ES-I3 (cell line): ENCODE measurements at regions not wholly inside any gene's neighbourhood (a gene's known extent, or its start where the extent isn't known, plus 50 kb on each side); places are given as distances from the start of the nearest gene placed in this dataset.

Experiments used
- H3K36me3 ChIP-seq: 2 replicates; pipeline ENCODE4 v1.6.1; 2013; ENCODE audit warnings: mild to moderate bottlenecking, low read length, control low read depth, moderate library complexity; ENCODE audit not compliant: insufficient read depth
- H3K4me1 ChIP-seq: 2 replicates; pipeline ENCODE4 v1.6.1; 2013; ENCODE audit warnings: mild to moderate bottlenecking, control low read depth, low read length; ENCODE audit not compliant: insufficient read depth
- H3K9ac ChIP-seq: 2 replicates; pipeline ENCODE4 v1.6.1; 2013; ENCODE audit warnings: low read depth, mild to moderate bottlenecking, low read length, moderate library complexity
- H3K9me3 ChIP-seq: 2 replicates; pipeline ENCODE4 v1.6.1; 2013; ENCODE audit warnings: mild to moderate bottlenecking, low read length, moderate library complexity; ENCODE audit not compliant: control insufficient read depth, insufficient read depth

- Histone ChIP-seq H3K9ac (no peak overlapping the region), H3K4me1 (no peaks in the 10 kb centered on the region), H3K36me3 (no peaks in the 10 kb centered on the region), H3K9me3 (no peaks in the 10 kb centered on the region)
Measured at GRCh38 chrX:78527818-78528217, 131.3 kb downstream of the RTL3 start.

- H3K4me1 ChIP-seq, result no peaks in the 10 kb centered on the region
- no peaks in the 10 kb centered on the region for H3K9me3 ChIP-seq
- no peak overlapping the region for H3K9ac ChIP-seq
- no peaks in the 10 kb centered on the region for H3K36me3 ChIP-seq
Measured at GRCh38 chrX:78527263-78527662, 131.9 kb downstream of the RTL3 start.

GRCh38 chrX:78522601-78523000, 136.5 kb downstream of the RTL3 start:
- Histone ChIP-seq H3K9me3 (no peaks in the 10 kb centered on the region), H3K36me3 (no peaks in the 10 kb centered on the region), H3K9ac (no peak overlapping the region), H3K4me1 (no peaks in the 10 kb centered on the region)

GRCh38 chrX:78517124-78517523, 142.0 kb downstream of the RTL3 start:
- Histone ChIP-seq H3K9ac (no peak overlapping the region), H3K9me3 (peaks cover 7% of the 10 kb centered on the region; the same call in 1 of the 2 replicates), H3K36me3 (no peaks in the 10 kb centered on the region), H3K4me1 (peaks cover 18% of the 10 kb centered on the region)

GRCh38 chrX:78514852-78515251, 144.3 kb downstream of the RTL3 start:
- no peaks in the 10 kb centered on the region for H3K36me3 ChIP-seq
- peaks cover 9% of the 10 kb centered on the region; the same call in 1 of the 2 replicates for H3K9me3 ChIP-seq
- 0 out of 2 replicates have a peak overlapping the region, but pooled peaks have one; percentile 2 for H3K9ac ChIP-seq
- peaks cover 18% of the 10 kb centered on the region for H3K4me1 ChIP-seq

- Histone ChIP-seq H3K36me3 (no peaks in the 10 kb centered on the region), H3K9ac (0 out of 2 replicates have a peak overlapping the region, but pooled peaks have one; percentile 2), H3K9me3 (peaks cover 9% of the 10 kb centered on the region; the same call in 1 of the 2 replicates), H3K4me1 (peaks cover 18% of the 10 kb centered on the region)
Measured at GRCh38 chrX:78513971-78514738, 145.0 kb downstream of the RTL3 start.

GRCh38 chrX:78506248-78506647, 152.9 kb downstream of the RTL3 start:
- Histone ChIP-seq H3K4me1 (no peaks in the 10 kb centered on the region), H3K9ac (no peak overlapping the region), H3K36me3 (no peaks in the 10 kb centered on the region), H3K9me3 (peaks cover 4% of the 10 kb centered on the region; the same call in 1 of the 2 replicates)

- Histone ChIP-seq H3K4me1 (peaks cover 4% of the 10 kb centered on the region; the same call in 1 of the 2 replicates), H3K9me3 (no peaks in the 10 kb centered on the region)
Measured at GRCh38 chrX:78496483-78496882, 162.6 kb downstream of the RTL3 start.

GRCh38 chrX:78493180-78493579, 165.8 kb upstream of the CYSLTR1 start:
- Histone ChIP-seq H3K36me3 (no peaks in the 10 kb centered on the region), H3K9ac (no peak overlapping the region), H3K9me3 (no peaks in the 10 kb centered on the region), H3K4me1 (peaks cover 4% of the 10 kb centered on the region; the same call in 1 of the 2 replicates)

More at GRCh38 chrX:78496483-78496882, 162.6 kb downstream of the RTL3 start:
- Histone ChIP-seq H3K9ac (no peak overlapping the region), H3K36me3 (no peaks in the 10 kb centered on the region)

GRCh38 chrX:78476701-78477100, 149.3 kb upstream of the CYSLTR1 start:
- peaks cover 4% of the 10 kb centered on the region; the same call in 1 of the 2 replicates for H3K9me3 ChIP-seq
- H3K9ac ChIP-seq, result no peak overlapping the region
- H3K4me1 ChIP-seq, result no peaks in the 10 kb centered on the region
- H3K36me3 ChIP-seq, result no peaks in the 10 kb centered on the region

GRCh38 chrX:78456909-78457308, 129.5 kb upstream of the CYSLTR1 start:
- peaks cover 5% of the 10 kb centered on the region for H3K9me3 ChIP-seq
- no peaks in the 10 kb centered on the region for H3K36me3 ChIP-seq
- no peaks in the 10 kb centered on the region for H3K4me1 ChIP-seq
- H3K9ac ChIP-seq, result no peak overlapping the region

- H3K9ac ChIP-seq, result no peak overlapping the region
- no peaks in the 10 kb centered on the region for H3K36me3 ChIP-seq
- peaks cover 5% of the 10 kb centered on the region for H3K9me3 ChIP-seq
- H3K4me1 ChIP-seq, result no peaks in the 10 kb centered on the region
Measured at GRCh38 chrX:78455901-78456300, 128.5 kb upstream of the CYSLTR1 start.

- Histone ChIP-seq H3K36me3 (no peaks in the 10 kb centered on the region), H3K9me3 (no peaks in the 10 kb centered on the region)
Measured at GRCh38 chrX:78452356-78452755, 124.9 kb upstream of the CYSLTR1 start.

GRCh38 chrX:78437621-78438020, 110.2 kb upstream of the CYSLTR1 start:
- Histone ChIP-seq H3K9ac (no peak overlapping the region), H3K9me3 (peaks cover 3% of the 10 kb centered on the region; the same call in 1 of the 2 replicates), H3K36me3 (no peaks in the 10 kb centered on the region), H3K4me1 (no peaks in the 10 kb centered on the region)

More at GRCh38 chrX:78452356-78452755, 124.9 kb upstream of the CYSLTR1 start:
- no peaks in the 10 kb centered on the region for H3K4me1 ChIP-seq
- no peak overlapping the region for H3K9ac ChIP-seq

- Histone ChIP-seq H3K9ac (no peak overlapping the region), H3K36me3 (no peaks in the 10 kb centered on the region), H3K9me3 (no peaks in the 10 kb centered on the region), H3K4me1 (no peaks in the 10 kb centered on the region)
Measured at GRCh38 chrX:78429172-78429571, 101.8 kb upstream of the CYSLTR1 start.
